HL-60/S4 treated with phorbol 12-myristate 13-acetate at 8.2 ng/mL for 4 days and 3 days (cell line): ENCODE measurements at regions not wholly inside any gene's neighbourhood (a gene's known extent, or its start where the extent isn't known, plus 50 kb on each side); places are given as distances from the start of the nearest gene placed in this dataset.

ENCODE experiments used
- in situ Hi-C: fragments of 300-500 bp; cut with MboI; formaldehyde crosslinking; loops from 2 replicates; pipeline ENCODE4 v1.15.0; 2022; ENCODE audit warnings: low sequenced_read_pairs

DNA sequence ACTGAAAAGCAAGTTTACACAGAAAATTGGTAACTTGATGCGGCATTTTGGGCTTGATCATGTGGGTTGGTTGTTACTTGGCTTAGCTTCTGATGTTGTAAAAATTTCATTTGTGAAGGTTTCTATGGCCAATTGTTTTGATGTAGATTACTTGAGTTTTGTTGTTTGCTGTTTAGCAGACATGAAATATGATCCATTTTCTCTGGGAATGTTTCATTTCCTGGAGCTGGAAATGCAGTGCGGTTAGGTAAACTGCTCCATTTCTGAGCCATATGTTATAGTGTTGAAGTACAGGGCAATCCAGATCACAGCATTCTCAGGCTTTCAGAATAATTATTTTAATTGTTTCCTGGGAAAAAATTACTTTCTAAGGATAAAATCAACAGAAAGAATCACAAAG is 396.9 kb downstream of the ENC1 start:
- in situ Hi-C loops = no loop called here

DNA sequence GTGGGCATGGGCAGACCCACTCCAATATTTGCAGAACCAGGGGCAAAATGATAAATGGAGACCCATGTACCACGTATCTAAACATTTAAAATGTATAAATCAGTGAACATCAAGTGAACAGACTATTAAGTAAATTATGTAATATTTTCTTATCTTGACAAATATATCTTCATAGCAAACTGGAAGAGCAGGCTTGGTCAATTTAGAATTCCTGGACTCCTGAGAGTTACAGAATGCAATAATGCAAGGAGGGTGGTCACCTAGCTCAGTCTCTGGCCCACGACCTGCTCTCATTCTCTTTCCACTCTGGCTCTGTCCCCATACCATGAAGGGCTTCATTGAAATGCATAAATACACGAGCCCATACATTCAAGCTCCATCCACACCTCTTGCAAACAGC is 398.0 kb downstream of the ENC1 start:
- in situ Hi-C loops = no loop called here

DNA sequence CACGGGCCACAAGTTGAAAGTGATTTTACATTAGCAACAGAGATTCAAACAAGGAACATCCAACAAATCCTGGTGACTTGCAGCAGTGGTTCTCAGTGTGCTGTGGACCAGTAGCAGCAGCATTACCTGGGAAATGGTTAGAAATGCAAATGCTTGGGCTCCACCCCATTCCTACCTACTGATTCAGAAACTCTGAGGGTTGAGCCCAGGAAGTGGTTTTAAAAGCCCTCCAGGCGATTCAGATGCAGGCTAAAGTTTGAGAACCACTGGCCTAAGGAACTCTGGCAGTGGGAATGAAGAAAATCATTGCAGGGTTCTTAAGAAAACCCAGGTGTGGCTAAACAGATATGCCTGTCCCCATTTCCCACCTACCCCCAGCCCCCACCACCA is 398.8 kb downstream of the ENC1 start:
- in situ Hi-C loops = no loop called here

DNA sequence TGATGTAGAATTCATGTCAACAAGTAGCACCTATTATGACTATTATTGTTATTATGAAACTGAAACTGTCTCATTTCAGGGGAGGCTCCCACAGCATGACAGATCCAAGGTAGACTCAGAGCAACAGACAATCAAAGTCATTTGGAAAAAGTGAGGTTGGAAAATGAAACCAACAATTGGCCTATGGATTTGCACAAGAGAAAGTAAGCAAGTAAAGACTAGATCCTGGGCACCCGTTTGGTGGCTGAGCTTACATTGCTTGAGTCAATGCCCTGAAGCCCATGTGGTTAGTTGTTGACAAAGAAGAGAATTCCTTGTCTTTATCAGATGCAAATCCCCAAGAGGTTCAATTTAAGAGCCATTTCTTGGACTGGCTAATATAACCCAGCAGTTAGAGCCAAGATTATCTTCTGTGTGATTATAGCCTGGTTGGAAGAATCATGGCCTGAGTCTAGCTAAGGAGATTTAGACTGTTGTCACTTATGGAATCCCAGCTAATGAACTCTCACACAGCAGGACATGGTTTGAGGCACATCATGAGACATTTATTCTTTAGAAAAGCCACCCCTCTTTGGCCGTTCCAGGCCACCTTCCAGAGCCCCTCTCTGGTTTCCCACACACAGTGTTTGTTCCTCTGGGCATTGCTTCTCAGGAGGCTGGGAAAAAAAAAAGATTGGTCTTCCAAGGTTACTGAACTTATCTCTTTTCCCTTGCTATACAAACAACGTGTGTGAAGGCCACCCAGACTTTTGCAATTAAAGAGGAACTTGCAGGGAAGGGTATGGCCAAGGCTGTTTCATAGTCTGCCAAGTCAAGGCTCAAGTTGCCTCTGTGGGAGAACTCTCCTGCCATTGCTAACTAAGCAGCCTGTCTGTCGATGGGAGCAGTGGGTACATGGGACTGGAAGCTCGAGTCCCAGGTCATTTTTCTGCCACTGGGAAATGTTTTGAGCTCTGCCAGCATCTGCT is 399.5 kb downstream of the ENC1 start:
- in situ Hi-C loops = no loop called here

DNA sequence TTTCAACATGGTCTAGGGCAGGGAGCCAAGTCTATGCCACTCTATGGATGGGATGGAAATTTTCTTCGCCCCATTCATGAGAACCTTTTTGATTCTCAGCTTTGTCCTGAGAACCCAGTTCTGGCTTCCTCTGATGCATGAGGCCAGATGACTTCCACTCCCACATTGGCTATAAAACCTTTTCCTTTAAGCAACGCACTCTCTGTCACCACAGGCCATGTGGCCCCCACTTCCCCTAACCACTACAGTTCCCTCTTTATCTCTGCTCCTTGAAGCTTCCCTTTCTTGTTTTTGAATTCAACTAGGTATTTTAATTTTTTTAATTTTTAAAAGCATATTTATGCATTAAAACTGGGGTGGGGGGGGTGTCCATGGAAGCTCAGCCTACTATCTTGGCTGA is 401.3 kb downstream of the ENC1 start:
- in situ Hi-C loops = no loop called here

GRCh38 chr5:74237571-74238145 is 402.9 kb downstream of the ENC1 start:
- in situ Hi-C loops = no loop called here

GRCh38 chr5:74235552-74235951 is 405.0 kb downstream of the ENC1 start:
- in situ Hi-C loops = no loop called here

DNA sequence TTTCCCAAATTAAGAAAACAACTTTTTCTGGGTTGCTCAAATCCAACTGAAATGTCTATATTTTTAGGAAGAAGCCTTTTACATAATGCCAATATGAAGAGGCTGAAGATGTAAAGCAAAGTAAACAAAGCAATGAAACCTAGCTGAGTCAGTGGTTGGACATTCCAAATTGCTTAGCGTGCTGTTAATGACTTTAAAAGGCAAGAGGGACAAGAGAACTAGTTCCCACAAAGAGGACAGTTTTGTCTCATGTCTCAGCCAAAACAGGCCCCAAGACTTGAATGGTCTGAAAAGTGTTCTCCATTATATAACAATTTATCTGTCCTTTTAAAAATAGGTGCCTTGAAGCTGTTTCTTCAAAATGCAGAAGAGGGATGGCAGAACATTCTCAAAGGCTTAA is 407.0 kb downstream of the ENC1 start:
- in situ Hi-C loops = no loop called here

GRCh38 chr5:74233091-74233490 is 407.4 kb downstream of the ENC1 start:
- in situ Hi-C loops = no loop called here

DNA sequence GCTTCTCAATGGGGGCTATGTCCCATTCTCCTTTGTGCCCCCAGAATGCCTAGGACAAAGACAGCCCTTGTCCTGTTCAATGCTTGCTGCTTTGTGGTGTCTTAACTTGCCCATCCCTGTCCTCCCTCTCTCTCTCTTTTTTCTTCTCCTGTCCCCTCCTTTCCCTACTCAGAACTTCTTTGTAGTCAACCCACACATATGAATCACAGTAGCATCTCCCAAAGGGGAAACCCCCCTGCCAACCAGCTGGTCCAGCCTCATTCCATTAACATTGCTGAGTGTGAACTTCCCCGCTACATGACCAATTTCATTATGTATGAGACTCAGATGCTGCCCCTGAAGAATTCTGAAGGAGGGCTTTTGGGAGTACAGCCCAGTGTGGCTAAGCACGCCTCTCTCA is 408.3 kb downstream of the ENC1 start:
- in situ Hi-C loops = no loop called here

DNA sequence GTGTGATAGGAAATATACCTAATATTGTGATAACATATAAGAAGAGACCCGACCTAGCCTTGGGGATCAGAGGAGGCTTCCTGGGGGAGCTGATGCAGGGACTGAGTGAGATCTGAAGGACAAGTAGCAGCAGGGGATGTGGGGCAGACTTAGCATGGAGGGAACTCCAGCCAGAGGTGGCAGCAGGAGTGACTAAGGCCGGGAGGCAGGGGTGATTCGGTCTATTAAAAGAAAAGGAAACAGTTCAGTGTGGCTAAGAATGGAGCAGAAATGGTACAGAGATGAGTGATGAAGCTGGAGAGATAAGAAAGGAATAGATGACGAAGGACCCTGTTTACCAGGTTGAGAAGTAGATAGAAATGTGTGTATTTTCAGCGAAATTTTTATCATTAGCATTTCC is 408.8 kb downstream of the ENC1 start:
- in situ Hi-C loops = no loop called here

DNA sequence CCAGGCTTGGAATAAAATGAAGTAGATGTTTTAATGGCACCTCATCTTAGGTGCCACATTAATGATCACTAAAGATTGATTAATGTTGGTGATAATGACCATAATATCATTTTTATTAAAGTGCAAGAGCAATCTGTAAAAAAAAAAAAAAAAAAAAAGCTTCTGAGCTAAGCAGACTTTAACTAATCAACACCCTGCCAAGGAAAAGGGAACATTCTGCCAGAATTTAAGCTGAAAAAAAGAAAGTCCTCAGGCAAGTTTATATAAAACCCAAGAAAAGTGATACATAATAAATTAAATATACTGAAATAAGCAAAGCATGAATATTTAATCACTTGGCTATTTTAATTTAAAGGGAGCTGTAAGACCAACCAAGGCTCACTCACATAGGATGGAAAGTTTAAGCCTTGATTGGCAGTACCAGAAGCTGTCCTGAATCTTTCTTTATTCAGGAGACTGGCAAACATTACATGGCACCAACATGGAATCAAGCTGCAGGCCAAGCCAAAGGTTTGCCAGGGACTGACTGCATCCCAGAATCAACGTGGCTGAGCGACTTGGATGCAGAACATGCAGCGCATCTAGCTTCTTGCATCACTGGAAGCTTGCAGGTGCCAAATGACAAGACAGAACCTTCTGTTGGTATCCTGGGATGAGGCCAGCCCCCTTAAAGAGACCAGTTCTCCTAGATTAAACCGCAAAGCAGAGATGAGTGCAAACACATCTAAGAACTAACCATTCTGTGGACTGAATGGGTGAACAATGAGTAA is 413.6 kb downstream of the ENC1 start:
- in situ Hi-C loops = no loop called here

DNA sequence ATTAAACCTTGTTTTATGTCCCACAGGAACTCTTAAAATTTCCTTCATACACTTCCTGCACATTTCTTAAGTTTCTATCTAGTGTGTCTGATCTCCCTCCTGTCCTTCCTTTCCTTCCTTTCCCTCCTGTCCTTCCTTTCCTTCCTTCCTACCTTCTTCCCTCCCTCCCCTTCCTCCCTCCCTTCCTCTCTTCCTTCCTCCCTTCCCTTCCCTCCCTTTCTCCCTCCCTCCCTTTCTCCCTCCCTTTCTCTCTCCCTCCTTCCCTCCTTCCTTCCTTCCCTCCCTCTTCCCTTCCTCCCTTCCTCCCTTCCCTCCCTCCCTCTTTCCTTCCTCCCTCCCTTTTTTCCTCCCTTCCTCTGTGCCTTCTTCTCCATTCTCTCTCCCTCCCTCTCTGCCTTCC is 414.9 kb downstream of the ENC1 start:
- in situ Hi-C loops = no loop called here

DNA sequence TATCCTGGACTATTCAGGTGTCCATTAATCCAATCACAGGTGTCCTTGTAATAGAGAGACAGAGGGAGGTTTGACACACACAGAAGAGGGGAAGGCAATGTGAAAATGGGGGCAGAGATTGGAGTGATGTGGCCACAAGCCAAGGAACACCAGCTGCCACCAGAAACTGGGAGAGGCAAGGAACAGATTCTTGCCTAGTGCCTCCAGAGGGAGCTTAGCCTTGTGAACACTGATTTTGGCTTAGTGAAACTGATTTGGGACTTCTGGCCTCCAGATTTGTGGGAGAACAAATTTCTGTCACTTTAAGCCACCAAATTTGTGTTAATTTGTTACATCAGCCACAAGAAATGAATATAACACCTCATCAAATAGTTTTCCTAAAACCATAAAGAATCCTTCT is 416.2 kb downstream of the ENC1 start:
- in situ Hi-C loops = no loop called here

GRCh38 chr5:74222806-74223205 is 417.7 kb downstream of the ENC1 start:
- in situ Hi-C loops = no loop called here

DNA sequence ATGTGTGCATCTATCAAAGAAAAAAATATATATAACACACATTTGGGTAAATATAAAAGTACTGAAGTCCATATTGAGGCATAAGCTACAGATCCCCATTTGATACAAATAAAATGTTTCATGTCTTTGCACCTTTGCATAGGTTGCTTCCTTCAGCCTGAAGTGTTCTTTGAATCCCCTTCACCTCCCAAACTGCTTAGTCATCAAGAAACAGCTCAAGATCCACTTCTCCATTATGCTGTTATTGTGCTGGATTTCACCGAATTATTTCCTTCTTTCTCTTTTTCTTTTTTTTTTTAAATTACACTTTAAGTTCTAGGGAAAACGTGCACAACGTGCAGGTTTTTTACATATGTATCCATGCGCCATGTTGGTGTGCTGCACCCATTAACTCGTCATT is 419.1 kb downstream of the ENC1 start:
- in situ Hi-C loops = no loop called here

DNA sequence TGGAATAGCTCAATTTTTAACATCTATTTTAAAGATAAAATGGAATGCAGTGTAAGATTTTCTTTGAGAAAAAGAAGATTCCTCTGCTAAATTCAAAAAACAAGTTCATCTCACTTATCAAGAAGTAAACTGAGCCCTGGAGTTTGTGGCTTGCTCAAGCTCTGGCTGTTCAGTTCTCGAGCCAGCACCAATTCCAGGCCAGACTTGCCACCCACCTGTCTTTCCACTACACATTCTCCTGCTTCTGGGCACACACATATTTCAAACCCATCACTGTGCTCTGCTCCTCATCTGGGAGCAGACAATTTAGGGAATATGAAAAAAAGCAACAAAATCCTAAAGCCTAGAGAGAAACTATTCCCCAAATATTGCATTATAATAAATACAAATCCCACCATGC is 424.5 kb downstream of the ENC1 start:
- in situ Hi-C loops = no loop called here

- in situ Hi-C loops = no loop called here
These were observed 428.2 kb downstream of the ENC1 start for GRCh38 chr5:74212336-74212735.

DNA sequence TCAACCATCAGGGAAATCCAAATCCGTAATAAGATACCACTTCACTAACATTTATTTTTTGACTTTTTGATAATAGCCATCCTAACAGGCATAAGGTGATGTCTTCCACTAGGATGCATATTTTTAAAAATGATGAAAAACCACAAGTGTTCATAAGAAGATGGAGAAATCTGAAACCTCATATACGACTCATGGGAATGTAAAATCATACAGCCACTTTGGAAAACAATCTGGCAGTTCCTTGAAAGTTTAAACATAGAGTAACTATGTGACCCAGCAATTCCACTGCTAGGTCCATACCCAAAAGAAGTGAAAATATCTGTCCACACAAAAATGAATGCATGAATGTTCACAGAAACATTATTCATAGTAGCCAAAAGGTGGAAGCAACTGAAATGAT is 431.0 kb downstream of the ENC1 start:
- in situ Hi-C loops = no loop called here

- in situ Hi-C loops = no loop called here
These were observed 433.7 kb downstream of the ENC1 start for GRCh38 chr5:74206579-74207550.
